ENCODE measurements at regions not wholly inside any gene's neighbourhood (a gene's known extent, or its start where the extent isn't known, plus 50 kb on each side); places are given as distances from the start of the nearest gene placed in this dataset.

GRCh38 chr7:98565103-98565502, 52.0 kb upstream of the NPTX2 start:
- H3K27ac Mint-ChIP-seq = no peak overlapping the region
- H3K27me3 ChIP-seq (ENCODE audit: control insufficient read depth in 1 of 2, insufficient read depth in 2 of 2, low read length in 2 of 2) = no peaks in the 10 kb centered on the region
- H3K27me3 Mint-ChIP-seq = peaks cover 24% of the 10 kb centered on the region
- no peak overlapping the region for H3K27ac ChIP-seq (ENCODE audit: low read depth in 1 of 2, low read length in 2 of 2)
- peaks cover 3% of the 10 kb centered on the region for H3K9me3 Mint-ChIP-seq
- intact Hi-C loops (cut with DNase I, micrococcal nuclease) = no loop called here
- ChIA-PET POLR2A (no interaction called here), CTCF (no interaction called here)
- no peak overlapping the region for H3K4me3 Mint-ChIP-seq
- no peak overlapping the region for H3K4me3 ChIP-seq (ENCODE audit: low read length)
- H3K36me3 Mint-ChIP-seq (ENCODE audit: low read depth) = no peaks in the 10 kb centered on the region
- H3K4me1 Mint-ChIP-seq (ENCODE audit: low read depth) = no peaks in the 10 kb centered on the region
- ATAC-seq (ENCODE audit: poor library complexity) (no peak), DNase-seq (no peak)
- no peak for TF ChIP-seq CTCF (IDR thresholded peaks at IDR 0.05)
- H3K36me3 ChIP-seq (ENCODE audit: insufficient read depth, low read length) = no peaks in the 10 kb centered on the region
- H3K4me1 ChIP-seq (ENCODE audit: insufficient read depth, low read length) = no peaks in the 10 kb centered on the region
- H3K9me3 ChIP-seq (ENCODE audit: control insufficient read depth in 1 of 2, insufficient read depth in 1 of 2, low read length in 2 of 2) = peaks cover 0 to 19% of the 10 kb centered on the region in 2 experiments

GRCh38 chr7:98562871-98563495, 54.1 kb upstream of the NPTX2 start:
- CTCF ChIA-PET = no interaction called here
- H3K4me3 ChIP-seq (ENCODE audit: low read length) = no peak overlapping the region
- H3K4me1 Mint-ChIP-seq (ENCODE audit: low read depth) = no peaks in the 10 kb centered on the region
- intact Hi-C loops (cut with DNase I, micrococcal nuclease) = no loop called here
- no peak overlapping the region for H3K27ac Mint-ChIP-seq
- H3K36me3 Mint-ChIP-seq (ENCODE audit: low read depth) = no peaks in the 10 kb centered on the region
- no peak overlapping the region for H3K4me3 Mint-ChIP-seq
- H3K27me3 ChIP-seq (ENCODE audit: control insufficient read depth in 1 of 2, insufficient read depth in 2 of 2, low read length in 2 of 2) = no peaks in the 10 kb centered on the region
- no peak for DNase-seq
- H3K9me3 Mint-ChIP-seq = peaks cover 3% of the 10 kb centered on the region
- H3K36me3 ChIP-seq (ENCODE audit: insufficient read depth, low read length) = no peaks in the 10 kb centered on the region
- peaks cover 0 to 14% of the 10 kb centered on the region in 2 experiments for H3K9me3 ChIP-seq (ENCODE audit: control insufficient read depth in 1 of 2, insufficient read depth in 1 of 2, low read length in 2 of 2)
- no peak for TF ChIP-seq CTCF (IDR thresholded peaks at IDR 0.05)
- peaks cover 25% of the 10 kb centered on the region for H3K27me3 Mint-ChIP-seq
- H3K4me1 ChIP-seq (ENCODE audit: insufficient read depth, low read length) = no peaks in the 10 kb centered on the region
- ATAC-seq (ENCODE audit: poor library complexity) = no peak
- POLR2A ChIA-PET = no interaction called here
- H3K27ac ChIP-seq (ENCODE audit: low read depth in 1 of 2, low read length in 2 of 2) = no peak overlapping the region

- Histone ChIP-seq H3K4me1 (ENCODE audit: insufficient read depth, low read length) (no peaks in the 10 kb centered on the region), H3K27ac (ENCODE audit: low read depth in 1 of 2, low read length in 2 of 2) (no peak overlapping the region), H3K36me3 (ENCODE audit: insufficient read depth, low read length) (no peaks in the 10 kb centered on the region), H3K4me3 (ENCODE audit: low read length) (no peak overlapping the region), H3K27me3 (ENCODE audit: control insufficient read depth in 1 of 2, insufficient read depth in 2 of 2, low read length in 2 of 2) (no peaks in the 10 kb centered on the region), H3K9me3 (ENCODE audit: control insufficient read depth in 1 of 2, insufficient read depth in 1 of 2, low read length in 2 of 2) (peaks cover 0 to 14% of the 10 kb centered on the region in 2 experiments)
- DNase-seq = no peak
- ChIA-PET CTCF (no interaction called here), POLR2A (no interaction called here)
- Mint-ChIP-seq H3K27me3 (peaks cover 23% of the 10 kb centered on the region), H3K4me3 (no peak overlapping the region), H3K4me1 (ENCODE audit: low read depth) (no peaks in the 10 kb centered on the region), H3K27ac (no peak overlapping the region), H3K36me3 (ENCODE audit: low read depth) (no peaks in the 10 kb centered on the region), H3K9me3 (peaks cover 3% of the 10 kb centered on the region)
- no peak for ATAC-seq (ENCODE audit: poor library complexity)
- no peak for TF ChIP-seq CTCF (IDR thresholded peaks at IDR 0.05)
- intact Hi-C loops (cut with DNase I, micrococcal nuclease) = no loop called here
Measured at GRCh38 chr7:98562381-98562823, 54.7 kb upstream of the NPTX2 start.
